CD4-positive, alpha-beta T cell treated with Interleukin-6 at 100 ng/mL for 8 hours (primary cell): ENCODE measurements at regions not wholly inside any gene's neighbourhood (a gene's known extent, or its start where the extent isn't known, plus 50 kb on each side); places are given as distances from the start of the nearest gene placed in this dataset.
"Not testable (repeated sequence)": the region's sequence is repeated elsewhere in the genome, so short reads cannot be mapped to it uniquely, and the experiment has no call there.

ENCODE experiments used
- DNase-seq: peaks from one replicate; pipeline ENCODE4 v3.0.0-alpha.2; 2020; ENCODE audit warnings: mixed read lengths, low spot score

DNA sequence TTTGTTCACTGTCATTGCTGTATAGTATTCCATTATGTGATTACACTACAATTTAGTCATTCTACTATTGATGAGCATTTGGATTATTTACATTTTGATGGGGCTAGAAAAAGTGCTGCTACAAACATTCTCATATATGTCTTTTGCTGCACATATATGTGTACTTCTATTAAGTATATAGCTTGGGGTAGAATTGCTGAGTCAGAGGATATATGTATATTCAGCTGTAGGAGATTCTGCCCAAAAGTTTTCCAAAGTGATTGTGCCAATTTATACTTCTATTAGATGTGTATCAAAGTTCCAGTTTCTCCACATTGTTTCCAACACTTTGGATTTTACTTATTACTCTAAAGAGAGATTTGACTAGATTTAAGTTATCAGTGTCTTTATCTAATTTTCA, 101.7 kb upstream of the UGP2 start:
- no peak for DNase-seq

DNA sequence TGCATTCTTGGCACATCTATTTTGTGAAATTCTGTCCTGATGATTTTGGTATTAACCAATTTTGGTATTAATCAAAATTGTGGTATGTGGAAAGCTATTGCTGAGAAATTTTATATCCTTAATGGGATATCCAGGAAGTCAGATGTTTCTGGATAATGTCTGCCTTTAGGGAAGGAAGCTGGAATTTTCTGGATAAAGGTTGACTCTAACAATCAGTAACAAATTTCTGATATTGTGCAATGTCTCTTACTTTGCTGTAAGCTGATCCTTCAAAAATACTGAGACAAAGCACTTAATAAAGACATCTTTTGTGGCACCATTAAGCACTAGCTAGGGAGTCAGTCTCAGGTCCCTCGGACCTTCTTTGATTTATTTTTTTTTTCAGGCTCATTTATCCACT, 100.8 kb upstream of the UGP2 start:
- DNase-seq = no peak

DNA sequence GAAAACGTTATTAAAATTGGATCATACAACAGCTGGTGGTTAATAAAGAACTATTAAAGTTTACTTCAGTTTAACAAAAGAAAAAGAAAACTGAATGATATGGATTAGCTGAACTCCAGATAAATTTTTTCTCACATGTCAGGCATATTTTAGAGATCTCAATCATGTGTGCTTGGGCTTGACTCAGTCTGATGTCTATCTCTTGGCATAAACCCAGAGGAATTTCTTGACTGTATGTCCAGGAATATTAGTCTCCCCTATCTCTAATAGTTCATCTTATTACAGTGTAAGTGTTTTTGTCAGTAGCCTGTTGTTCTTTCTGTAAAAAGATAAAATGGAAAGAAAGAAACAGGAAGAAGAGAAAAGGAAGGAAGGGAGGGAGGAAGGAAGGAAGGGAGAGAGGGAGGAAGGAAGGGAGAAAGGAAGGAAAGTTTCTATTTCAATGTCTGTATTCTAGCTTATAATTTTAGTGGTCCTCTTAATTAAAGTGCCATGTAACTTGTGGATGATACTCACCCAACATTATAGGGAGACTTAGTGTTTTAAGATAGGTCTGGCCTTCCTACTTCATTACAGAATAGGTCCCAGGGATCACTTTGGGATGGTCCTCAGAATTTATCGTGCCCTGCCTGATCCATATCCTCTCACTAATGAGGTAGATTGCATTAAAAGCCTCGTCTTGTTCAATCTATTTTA, 99.7 kb upstream of the UGP2 start:
- no peak for DNase-seq

DNA sequence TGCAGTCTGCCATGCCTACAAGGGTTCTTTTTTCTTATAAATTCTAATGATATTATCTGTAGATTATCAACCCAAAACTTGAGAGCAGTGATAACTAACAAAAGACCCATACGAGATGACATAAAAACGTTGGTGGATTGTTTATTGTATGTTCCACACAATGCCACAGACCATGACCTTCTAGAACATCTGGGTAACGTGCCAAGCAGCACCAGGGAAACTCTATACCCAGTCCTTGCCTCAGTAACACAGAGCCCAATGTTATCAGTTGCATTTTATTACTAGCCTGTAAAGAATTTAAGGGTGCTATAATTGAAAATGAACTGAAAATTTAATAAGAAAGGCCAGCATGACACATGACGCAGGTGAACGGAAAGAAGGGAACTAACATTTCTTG, 99.1 kb upstream of the UGP2 start:
- DNase-seq = no peak

DNA sequence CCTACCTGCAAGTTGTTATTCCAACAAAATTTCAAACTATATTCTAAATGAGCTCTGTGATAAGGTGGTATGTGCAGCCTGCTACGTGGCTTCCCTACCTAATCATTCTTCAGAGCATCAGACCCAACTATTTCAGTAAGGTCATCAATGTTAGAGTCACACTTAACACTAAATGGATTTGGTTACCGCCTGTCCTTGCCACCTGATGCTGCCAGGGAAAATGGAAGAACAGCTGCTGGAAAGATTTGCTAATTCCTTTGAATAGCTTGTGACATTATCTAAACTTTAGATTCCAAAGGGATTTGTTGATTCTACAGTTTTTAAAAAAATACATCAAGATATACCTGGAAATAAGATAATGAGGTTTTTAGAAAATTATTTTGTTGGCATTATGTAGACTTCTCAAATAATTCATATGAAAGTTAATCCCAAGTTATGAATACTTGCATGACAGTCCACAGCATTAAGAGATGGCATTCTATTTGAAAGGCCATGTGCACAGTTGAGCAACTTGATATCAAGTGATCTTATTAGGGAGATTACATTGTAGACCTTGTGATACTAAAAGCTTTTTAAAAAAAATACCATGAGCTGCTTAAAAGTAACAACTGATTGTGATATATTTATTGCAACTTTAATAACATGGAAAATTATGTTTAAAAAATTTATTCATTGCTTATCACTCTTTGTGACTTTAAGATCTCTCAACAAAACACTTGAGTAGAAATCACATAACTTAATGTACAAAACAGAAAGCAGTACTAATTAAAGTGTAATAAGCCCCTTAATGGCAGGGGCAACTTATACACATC, 98.3 kb upstream of the UGP2 start:
- no peak for DNase-seq

DNA sequence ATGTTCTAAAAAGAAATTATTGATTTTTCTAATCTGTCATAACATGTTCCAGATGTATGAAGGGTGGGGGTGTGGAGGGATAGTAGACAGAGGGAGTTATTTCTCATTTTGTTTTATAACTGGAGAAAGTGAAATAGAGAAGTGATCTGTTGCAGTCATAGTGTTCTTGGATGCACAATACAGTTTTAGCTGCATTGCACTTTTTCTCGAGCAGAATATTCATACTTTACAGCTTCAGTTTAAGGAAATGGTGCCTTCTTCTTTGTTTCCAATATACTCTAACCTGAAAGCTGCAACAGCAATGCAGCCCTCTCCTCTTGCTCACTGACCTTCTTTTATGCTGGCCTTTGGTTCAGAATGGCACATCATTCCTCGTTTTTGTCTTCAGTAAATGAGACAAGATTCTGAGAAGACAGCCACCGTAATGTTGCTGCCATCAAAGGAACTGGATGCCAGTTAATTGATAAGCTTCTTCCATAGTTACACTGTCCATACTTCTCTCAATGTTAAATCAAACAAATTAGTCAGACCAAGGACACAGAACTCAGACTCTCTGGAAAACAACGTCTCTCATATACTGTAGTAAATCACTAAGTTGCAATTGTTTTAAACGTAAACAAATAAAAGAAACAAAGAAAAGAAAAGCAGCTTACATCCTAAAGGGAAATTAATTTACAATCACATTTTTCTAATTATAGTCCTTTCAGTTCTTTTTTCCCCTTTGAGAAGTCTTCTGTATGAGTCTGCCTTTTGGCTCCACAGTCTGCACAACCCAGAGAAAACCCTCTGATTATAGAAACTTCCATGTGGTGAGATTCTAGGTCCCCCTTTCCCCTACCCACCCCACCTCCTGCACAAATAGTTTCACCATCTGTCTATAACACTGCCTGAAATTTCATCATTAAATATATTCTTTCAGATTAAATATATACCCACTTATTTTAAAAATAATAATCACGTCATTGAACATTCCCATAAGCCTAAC, 97.4 kb upstream of the UGP2 start:
- no peak for DNase-seq

DNA sequence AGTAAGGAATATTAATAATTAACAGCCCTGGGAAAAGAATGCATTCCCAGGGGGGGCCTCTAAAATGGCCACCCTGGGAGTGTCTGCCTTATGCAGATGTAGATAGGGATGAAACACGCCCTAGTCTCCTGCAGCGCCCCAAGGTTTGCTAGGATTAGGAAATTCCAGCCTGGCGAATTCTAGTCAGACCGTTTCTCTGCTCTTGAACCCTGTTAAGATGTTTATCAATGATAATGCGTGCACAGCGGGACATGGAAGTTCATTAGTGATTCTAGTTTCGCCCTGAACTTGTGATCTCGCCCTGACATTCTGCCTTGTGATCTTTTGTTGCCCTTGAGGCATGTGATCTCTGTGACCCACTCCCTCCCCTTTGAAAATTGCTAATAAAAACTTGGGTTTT, 95.1 kb upstream of the UGP2 start:
- DNase-seq = not testable (repeated sequence)

DNA sequence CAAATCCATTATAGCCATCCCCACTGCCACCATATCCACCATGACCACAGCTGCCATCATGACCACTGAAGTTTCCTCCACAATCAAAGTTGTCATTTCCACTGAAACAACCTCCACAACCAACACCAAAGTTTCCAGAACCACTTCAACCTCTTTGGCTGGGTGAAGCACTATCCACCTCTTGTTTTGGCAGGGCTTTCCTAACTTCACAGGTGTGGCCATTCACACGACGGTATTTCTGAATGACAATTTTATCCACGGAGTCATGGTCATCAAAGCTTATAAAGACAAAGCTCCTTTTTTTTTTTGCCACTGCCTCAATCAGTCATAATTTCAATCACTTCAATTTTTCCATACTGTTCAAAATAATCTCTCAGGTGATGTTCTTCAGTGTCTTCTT, 89.8 kb upstream of the UGP2 start:
- DNase-seq = no peak

DNA sequence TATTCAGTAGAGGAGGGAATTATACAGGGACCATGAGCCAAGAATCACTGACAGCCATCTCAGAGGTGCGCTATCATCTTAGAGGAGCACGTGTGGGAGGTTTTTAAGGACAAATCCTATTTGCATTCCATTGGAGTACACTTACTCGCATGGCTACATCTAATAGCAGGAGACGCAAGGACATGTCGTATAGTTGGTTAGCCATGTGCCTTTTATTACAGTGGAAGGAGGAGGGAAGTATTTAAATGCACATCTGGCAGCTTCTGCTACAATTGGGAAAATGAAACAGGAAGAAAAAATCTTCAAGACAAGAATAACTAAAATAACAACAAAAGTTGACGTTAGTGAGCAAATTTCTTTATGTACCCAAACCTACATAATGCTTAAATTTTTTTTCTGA, 86.5 kb upstream of the UGP2 start:
- no peak for DNase-seq

DNA sequence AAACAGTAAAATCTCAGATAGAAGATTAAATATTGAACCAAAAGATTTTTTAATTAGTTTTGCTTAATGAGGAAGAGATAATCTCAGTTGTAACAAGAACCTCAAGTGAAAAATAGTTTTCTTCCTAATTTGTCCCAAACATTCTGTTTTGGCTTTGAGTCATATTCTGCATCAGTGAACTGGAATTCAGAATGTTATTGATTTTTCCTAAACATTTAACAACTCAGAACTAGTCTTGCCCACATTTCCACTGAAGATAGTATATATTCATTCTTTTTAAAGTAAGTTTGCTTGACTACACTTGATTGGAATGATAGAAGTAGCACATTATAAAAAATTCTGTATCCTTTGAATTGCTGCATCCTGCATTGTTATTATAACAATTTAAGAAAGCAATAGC, 85.7 kb upstream of the UGP2 start:
- DNase-seq = no peak

DNA sequence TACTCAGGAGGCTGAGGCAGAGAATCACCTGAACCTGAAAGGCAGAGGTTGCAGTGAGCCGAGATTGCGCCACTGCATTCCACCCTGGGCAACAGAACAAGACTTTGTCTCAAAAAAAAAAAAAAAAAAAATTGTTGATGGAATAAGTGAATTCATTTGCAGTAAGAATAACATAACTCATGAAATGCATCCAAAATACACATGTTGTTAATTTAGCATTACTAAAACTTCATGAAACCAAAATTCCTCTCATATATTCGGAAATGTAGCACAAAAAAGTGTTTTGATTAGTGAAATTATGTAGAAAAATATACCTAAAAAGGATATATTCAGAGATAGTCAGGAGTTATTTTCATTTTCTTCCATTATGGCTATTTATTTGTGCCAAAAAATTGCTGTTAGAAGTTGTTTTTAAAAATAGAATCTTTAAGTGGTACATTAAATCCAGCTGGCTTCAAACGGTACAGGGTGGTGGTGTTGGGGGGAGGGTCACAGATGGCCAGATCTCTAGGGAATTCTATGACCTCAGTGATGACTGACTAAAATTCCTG, 78.2 kb upstream of the UGP2 start:
- no peak for DNase-seq

DNA sequence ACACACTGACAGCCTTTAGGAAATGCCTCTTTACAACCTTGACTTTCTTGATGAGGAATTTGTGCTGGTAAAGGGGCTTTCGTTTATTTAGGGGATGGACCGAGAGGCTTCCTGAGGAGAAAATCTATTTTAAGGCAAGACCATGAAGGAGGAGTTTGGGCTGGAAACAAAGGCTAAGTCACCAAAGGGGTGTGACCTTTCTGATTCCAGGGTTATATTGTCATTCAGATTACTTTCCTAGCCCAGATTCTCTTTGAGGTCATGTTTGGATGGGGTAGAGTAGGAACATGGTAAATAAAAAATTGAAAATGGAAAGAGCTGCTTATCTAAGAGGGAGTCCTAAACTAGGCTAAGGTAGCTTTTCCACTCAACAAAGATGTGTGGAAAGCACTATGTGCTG, 77.1 kb upstream of the UGP2 start:
- DNase-seq = no peak

DNA sequence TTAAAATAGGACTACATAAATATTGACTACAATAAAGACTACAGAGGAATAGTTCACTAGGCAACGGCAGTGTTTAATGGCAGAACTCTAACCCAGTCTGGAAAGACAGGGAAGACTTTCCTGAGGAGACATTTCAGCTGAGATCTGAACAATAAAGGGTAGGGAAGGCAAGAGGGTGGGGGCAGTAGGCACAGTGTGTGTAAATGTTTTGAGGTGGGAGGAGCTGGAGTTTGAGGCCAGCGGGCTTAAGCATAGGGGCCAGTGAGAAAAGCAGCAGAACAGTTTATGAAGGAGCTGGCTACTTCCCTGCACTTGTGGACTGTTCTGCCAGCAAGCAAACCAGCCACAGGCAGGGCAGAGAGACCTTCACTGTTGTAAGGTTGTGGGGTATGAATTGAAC, 76.6 kb upstream of the UGP2 start:
- DNase-seq = no peak

DNA sequence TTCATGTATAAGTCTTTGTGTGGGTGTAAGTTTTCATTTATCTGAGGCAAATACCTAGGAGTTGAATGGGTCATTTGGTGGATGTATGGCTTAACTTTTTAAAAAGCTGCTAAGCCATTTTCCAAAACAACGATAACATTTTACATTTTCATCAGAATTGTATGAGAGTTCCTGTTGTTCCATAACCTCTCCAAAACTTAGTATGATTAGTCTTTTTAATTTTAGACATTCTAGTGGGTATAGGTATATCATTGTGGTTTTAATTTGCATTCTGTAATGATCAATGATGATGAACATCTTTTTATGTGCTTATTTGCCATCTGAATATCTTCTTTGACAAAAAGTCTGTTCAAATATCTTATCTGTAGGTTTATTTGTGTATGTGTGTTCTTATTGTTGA, 74.4 kb upstream of the UGP2 start:
- DNase-seq = no peak

DNA sequence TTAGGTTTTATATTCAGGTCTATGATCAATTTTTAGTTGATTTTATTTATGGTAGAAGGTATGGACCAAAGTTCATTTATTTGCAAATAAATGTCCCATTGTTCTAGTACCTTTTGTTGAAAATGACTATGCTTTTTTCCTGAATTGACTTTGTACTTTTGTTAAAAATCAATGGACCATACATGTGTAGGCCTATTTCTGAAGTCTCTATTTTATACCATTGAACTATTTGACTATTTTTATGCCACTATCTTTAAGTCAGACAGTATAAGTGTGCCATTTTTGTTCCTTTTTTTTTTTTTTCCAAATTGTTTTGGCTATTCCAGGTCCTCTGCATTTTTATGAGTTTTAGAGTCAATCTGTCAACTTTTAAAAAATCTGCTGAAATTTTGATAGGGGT, 73.6 kb upstream of the UGP2 start:
- no peak for DNase-seq

DNA sequence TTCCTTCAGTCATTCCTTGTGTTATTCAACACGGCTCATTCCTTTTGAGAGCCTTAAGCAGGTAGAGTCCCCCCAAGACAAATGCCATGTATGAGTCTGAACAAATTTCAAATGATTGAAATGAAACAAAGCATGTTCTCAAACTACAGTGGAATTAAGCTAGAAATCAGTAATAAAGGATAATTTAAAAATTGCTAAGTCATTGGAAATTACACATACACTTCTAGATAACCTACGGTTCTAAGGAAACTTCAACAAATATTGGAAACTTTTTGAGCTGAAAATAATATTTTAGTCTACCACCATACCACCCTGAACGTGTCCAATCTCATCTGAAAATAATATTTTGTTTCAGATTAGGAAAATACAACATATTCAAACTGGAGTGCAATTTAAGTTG, 71.8 kb upstream of the UGP2 start:
- DNase-seq = no peak

DNA sequence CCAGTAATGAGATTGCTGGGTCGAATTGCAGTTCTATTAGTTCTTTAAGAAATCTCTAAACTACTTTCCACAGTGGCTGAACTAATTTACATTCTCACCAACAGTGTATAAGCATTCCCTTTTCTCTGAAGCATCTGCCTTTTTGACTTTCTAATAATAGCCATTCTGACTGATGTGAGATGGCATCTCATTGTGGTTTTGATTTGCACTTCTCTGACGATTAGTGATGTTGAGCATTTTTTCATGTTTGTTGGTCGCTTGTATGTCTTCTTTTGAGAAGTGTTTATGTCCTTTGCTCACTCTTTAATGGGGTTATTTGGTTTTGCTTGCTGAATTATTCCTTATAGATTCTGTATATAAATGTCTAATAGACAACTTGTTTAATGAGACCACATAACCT, 69.6 kb upstream of the UGP2 start:
- DNase-seq = no peak

DNA sequence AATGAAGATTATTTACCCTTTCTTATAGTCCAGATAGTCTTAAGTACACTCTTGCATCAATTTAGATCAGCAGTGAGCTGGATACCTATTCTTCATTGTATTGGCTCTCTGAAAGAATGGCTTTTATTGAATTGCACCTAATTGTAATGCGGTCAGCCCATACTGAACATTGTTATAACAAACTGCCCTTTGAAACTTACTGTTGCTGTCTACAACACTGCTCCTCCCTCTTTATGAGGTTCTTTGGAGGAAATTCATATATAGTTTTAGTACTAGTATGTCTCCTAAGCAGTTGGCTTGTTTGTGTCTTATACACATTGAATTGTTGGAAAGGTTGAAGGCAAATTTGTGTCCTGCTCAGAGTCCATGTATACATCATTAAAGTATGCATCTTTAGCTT, 66.5 kb upstream of the UGP2 start:
- DNase-seq = no peak

DNA sequence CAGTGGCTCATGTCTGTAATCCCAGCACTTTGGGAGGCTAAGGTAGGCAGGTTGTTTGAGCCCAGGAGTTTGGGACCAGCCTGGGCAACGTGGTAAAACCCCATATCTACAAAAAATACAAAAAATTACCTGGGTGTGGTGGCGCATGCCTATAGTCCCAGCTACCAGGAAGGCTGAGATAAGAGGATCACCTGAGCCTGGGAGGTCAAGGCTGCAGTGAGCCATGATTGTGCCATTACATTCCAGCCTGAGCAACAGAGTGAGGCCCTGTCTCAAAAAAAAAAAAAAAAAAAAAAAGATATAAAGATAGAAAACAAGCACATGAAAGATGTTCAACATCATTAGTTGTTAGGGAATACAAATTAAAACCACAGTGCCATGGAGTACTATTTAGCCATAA, 65.3 kb upstream of the UGP2 start:
- DNase-seq = no peak

DNA sequence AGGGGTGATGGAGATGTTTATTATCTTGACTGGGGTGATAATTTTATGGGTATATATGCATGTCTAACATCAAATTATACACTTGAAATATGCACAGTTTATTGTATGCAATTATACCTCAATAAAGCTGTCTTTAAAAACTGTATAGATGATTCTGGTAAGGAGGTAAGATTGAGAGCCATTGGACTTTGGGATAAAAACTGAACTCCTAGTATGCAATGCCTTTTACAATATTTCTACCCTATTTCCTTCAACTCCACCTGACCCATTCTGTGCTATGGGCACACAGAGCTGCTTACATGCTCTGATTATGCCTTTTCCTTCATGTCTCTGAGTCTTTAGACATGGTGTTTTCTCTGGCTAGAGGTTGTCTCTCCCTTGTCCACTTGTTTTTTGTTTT, 63.9 kb upstream of the UGP2 start:
- no peak for DNase-seq

DNA sequence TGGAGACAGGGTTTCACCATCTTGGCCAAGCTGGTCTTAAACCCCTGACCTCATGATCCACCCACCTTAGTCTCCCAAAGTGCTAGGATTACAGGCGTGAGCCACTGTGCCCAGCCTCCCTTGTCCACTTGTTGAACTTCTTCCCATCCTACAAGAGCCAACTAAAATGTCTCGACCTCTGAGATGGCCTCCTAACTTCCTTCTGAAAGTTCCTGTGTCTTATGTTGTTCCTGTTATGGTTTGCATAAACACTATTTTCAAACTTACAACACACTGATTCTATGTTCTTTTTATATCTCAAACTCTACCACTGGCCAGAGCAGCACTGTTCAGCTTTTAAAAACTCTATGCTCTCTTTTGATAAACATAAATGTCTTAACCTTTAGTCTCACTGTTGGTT, 63.3 kb upstream of the UGP2 start:
- no peak for DNase-seq

DNA sequence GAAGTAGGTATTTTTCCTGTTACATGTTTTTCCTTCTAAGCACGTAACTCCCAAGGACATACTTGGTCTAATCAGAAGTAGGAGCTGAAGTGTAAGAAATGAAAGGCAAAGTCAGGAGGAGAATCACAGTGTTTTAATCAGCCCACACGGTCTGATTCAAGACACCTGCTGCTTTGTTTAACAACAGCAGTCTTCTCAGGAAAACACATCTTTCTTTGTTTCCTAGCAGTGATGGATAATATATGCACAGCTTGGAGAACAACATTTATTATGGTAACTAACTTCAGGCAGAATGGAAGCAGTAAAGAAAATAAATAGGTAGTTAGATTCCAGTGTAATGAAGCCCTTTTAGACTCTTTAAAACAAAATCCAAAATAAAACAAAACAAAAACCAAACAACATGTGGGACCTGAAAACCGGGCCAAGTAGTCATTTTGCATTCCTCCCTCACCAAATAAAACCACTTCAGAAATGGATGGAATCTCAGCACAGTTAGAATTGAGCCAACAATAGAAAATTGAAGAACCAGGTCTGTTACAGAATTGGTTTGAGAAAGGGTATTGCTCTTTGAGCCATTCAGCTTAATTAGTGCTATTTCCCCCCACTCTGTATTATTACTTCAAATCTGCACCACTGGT, 61.1 kb upstream of the UGP2 start:
- DNase-seq = no peak
